GM21529 (cell line): ENCODE measurements at regions not wholly inside any gene's neighbourhood (a gene's known extent, or its start where the extent isn't known, plus 50 kb on each side); places are given as distances from the start of the nearest gene placed in this dataset.
"Not testable (repeated sequence)": the region's sequence is repeated elsewhere in the genome, so short reads cannot be mapped to it uniquely, and the experiment has no call there.

Source experiments
- ATAC-seq: cut with Tn5 transposase; IDR thresholded peaks from one replicate; pipeline ENCODE4 v1.9.1; 2021; ENCODE audit not compliant: unreplicated experiment

- ATAC-seq = no peak
Measured at GRCh38 chr20:53857723-53858236, 212.6 kb downstream of the BCAS1 start.

DNA sequence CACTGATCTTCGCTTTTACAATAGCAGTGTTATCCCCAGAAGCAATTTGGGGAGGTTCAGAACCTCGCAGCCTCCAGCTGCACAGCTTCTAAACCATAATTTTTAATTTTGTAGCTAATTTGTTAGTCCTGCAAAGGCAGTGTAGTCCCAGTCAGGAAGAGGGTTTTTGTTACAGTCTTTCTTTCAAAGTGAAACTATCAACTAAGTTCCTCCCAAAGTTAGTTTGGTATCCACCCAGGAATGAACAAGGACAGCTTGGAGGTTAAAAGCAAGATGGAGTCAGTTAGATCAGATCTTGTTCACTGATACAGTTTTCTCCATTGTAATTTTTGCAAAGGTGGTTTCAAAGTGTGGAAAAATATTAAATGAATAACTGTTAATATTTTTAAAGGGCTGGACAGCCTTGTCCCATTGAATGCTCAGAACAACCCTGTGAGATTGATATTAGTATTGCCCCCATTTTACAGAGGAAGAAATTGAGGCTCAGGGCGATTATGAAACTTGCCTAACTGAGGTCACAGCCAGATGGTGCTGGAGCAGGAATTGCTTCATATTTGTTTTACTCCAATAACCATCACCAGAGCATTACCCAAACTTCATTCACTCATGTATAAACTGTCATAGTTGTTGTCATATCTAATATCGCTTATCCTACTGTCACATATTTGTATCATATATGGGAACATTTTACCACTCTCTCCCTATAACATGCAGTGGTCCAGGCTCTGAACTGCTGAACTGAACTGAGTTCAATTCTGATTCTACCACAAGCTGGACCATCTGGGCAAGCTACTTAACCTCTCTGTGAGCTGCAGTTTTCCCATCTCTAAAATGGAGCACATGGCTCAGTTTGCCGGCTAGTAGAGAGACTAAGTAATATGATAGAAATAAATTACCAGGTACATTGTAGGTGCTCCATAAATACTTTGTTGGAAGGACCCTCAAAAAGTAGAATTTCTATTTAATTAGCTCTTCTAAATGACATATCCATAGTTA, 213.8 kb downstream of the BCAS1 start:
- no peak for ATAC-seq

DNA sequence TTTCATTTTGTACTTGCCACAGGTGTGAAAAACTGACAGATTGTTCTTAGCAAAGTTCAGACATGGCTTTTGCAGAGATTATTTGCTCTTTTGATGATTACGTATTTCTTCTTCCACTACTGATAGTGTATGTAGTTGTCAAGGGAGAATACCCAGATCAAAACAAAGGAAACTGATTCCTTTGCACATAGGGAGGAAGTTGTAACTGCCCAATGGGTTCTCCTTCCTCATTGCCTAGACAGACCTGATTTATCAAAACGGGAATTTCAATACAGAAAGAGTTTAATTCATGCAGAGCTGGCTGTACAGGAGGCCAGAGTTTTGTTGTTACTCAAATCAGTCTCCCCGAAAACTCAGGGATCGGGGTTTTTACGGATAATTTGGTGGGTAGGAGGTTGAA, 214.7 kb downstream of the BCAS1 start:
- no peak for ATAC-seq

DNA sequence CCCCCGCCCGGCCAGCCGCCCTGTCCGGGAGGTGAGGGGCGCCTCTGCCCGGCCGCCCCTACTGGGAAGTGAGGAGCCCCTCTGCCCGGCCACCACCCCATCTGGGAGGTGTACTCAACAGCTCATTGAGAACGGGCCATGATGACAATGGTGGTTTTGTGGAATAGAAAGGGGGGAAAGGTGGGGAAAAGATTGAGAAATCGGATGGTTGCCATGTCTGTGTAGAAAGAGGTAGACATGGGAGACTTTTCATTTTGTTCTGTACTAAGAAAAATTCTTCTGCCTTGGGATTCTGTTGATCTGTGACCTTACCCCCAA, 215.8 kb downstream of the BCAS1 start:
- ATAC-seq = not testable (repeated sequence)

- no peak for ATAC-seq
Measured at GRCh38 chr20:53853111-53853713, 217.2 kb downstream of the BCAS1 start.

DNA sequence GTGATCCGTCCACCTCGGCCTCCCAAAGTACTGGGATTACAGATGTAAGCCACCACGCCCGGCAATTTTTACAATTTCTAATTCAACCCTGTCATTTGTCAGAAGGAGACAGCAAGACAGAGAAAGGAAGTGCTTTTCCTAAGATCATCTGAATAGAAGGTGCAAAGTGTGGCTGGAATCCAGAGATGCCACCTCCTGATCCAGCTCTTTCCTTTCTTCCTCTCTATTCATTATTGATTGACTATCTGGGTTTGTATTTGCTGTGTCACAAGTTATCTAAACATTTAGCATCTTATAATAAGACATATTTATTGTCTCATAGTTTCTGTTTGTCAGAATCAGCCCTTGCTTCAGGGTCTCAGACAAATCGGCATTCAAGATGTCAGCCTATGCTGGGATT, 217.7 kb downstream of the BCAS1 start:
- no peak for ATAC-seq

DNA sequence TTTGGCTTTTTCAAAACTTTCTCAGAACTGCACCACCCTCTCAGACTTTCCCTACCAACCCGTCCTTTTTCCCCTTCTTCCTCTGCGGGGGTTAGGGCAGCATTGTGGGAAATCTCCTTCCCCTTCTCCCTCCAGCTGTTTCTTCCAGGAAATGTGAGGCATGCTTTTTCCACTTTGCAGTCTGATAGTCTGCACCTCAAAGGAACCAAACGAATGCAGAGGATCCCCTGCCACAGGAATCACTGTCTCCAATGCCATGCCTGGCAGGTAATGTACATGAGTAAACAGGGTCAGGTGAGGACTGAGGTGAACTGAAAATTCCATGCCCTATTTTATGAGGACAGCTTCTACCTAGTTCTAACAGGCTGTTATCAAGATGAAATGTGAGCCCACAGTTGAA, 218.4 kb downstream of the BCAS1 start:
- no peak for ATAC-seq

GRCh38 chr20:53850319-53850718, 220.1 kb downstream of the BCAS1 start:
- ATAC-seq = no peak

- ATAC-seq = no peak
Measured at GRCh38 chr20:53849471-53850059, 220.8 kb downstream of the BCAS1 start.

- ATAC-seq = no peak
Measured at GRCh38 chr20:53848304-53848703, 222.1 kb downstream of the BCAS1 start.

DNA sequence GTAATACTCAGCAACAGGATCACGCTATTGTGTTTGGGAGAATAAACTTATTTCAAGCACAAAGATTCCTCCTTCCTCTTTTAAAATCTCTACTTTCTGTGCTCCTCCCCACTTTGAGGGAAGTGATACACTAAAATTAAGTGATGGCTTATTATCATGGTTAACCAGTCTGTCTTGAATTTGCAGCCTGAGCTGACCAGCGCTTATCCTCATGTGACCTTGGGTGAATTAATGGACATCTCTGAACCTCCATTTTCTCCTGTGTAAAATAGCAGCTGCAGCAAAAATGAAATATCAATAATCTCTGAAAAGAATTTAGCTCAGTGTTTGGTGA, 222.6 kb downstream of the BCAS1 start:
- no peak for ATAC-seq

- ATAC-seq = peak; percentile 57
Measured at GRCh38 chr20:53847139-53847836, 223.1 kb downstream of the BCAS1 start.

DNA sequence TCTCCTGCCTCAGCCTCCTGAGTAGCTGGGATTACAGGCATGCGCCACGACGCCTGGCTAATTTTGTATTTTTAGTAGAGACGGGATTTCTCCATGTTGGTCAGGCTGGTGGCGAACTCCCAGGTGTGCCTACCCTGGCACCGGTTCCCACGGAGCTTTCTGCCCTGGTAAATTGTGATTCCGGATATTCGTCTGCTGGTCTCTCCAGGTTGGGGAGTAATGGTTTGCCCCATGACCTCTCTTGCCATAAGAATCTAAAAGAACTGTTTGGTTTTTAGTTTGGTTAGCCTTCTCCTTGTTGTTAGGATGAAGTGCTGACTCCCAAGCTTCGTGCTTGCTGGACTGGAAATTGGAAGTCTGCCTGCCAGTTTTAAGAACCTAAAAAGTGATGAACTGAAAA, 223.8 kb downstream of the BCAS1 start:
- ATAC-seq = no peak

GRCh38 chr20:53845980-53846379, 224.4 kb downstream of the BCAS1 start:
- ATAC-seq = no peak

GRCh38 chr20:53844259-53844658, 226.1 kb downstream of the BCAS1 start:
- ATAC-seq = no peak

GRCh38 chr20:53843645-53844044, 226.7 kb downstream of the BCAS1 start:
- no peak for ATAC-seq

GRCh38 chr20:53842301-53843099, 227.9 kb downstream of the BCAS1 start:
- ATAC-seq = no peak

- ATAC-seq = no peak
Measured at GRCh38 chr20:53841741-53842140, 228.7 kb downstream of the BCAS1 start.

DNA sequence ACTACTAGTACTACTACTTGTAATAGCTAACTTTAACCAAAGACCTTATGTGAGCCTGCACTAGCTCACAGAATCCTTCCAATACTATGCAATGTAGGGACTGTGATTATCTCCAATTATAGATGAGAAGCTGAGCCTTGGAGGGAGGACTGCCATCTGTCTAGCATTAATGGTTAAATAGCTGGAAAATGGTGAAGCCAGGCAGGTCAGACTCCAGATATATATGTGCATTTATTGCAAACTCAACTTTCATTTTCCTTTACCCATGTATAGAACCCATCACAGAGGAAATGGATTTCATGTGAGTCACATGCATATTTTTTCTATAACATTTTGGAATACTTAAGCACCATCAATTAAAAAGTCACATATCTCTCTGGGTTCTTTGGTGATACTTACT, 229.9 kb downstream of the BCAS1 start:
- no peak for ATAC-seq

- peak; percentile 78 for ATAC-seq
Measured at GRCh38 chr20:53839423-53840176, 230.8 kb downstream of the BCAS1 start.
